SK-N-MC (cell line): ENCODE measurements at regions not wholly inside any gene's neighbourhood (a gene's known extent, or its start where the extent isn't known, plus 50 kb on each side); places are given as distances from the start of the nearest gene placed in this dataset.

Source experiments
- EZH2 ChIP-seq: fragments of 200-600 bp; sonication (generic); IDR thresholded peaks from one replicate; pipeline ENCODE4 v1.6.1; 2017; ENCODE audit warnings: antibody characterized with exemption
- FOXP2 ChIP-seq: optimal IDR thresholded peaks from 2 replicates; pipeline ENCODE3; 2011; ENCODE audit warnings: mild to moderate bottlenecking, moderate library complexity; ENCODE audit not compliant: insufficient read depth; ENCODE audit errors: extremely low read length, control extremely low read depth
- POLR2AphosphoS5 ChIP-seq: IDR thresholded peaks from 2 replicates; pipeline ENCODE4 v1.6.1; 2012; ENCODE audit warnings: mild to moderate bottlenecking, low read depth, low read length, borderline replicate concordance

- no peak for TF ChIP-seq EZH2
- no peak for TF ChIP-seq POLR2AphosphoS5
- TF ChIP-seq FOXP2 = no peak
Measured at GRCh38 chr14:53620317-53620716, 336.3 kb downstream of the BMP4 start.
